ENCODE measurements at regions not wholly inside any gene's neighbourhood (a gene's known extent, or its start where the extent isn't known, plus 50 kb on each side); places are given as distances from the start of the nearest gene placed in this dataset.

DNA sequence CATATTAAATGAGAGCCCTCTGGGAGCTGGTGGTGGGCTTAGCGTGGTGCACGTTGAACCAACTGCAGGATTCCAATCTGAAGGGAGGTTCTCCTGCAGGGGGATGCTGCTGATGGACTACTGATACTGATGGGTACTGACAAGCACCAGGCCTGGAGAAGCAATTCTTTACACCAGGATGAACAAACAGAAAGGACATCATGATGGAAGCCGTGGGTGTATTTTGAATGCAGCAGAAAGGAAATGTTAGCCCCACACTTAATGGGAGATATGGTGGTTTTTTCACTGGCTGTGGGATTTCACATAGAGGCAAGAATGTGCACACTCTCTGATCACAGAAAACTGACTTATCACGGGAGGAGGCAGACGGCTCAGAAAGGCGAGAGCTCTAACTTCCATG is 299.7 kb downstream of the TEX29 start:
- Histone ChIP-seq H3K4me3 (ENCODE audit: low read depth, low read length) (no peak overlapping the region), H3K9ac (ENCODE audit: low read length) (no peak overlapping the region), H3K27me3 (ENCODE audit: control insufficient read depth, insufficient read depth, low read length) (no peaks in the 10 kb centered on the region), H3K4me1 (ENCODE audit: control insufficient read depth, insufficient read depth, low read length) (no peaks in the 10 kb centered on the region), H3K36me3 (ENCODE audit: control insufficient read depth, insufficient read depth, low read length) (no peaks in the 10 kb centered on the region), H3K27ac (ENCODE audit: low read depth, low read length) (no peak overlapping the region), H3K9me3 (ENCODE audit: control insufficient read depth, insufficient read depth, low read depth, low read length) (no peaks in the 10 kb centered on the region)

DNA sequence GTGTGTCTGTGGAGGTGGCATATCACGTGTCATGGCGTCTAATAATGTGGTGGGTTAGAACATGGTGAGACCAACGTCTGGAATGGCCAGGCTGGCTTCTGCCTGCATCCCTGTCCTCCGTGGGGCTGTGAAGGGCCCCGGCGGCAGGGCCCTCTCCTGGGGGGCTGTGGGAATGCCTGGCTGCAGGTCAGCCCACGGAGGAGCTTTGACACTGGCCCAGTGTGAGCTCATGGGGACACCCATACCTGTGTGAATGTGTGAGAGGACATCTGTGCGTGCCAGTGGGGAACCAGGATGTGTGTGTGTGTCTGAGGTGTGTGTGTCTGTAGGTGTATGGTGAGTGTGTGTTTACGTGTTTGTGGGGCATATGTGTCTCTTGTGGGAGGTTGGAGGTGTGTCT is 300.1 kb downstream of the TEX29 start:
- Histone ChIP-seq H3K9ac (ENCODE audit: low read length) (no peak overlapping the region), H3K36me3 (ENCODE audit: control insufficient read depth, insufficient read depth, low read length) (no peaks in the 10 kb centered on the region), H3K9me3 (ENCODE audit: control insufficient read depth, insufficient read depth, low read depth, low read length) (no peaks in the 10 kb centered on the region), H3K4me1 (ENCODE audit: control insufficient read depth, insufficient read depth, low read length) (no peaks in the 10 kb centered on the region), H3K27me3 (ENCODE audit: control insufficient read depth, insufficient read depth, low read length) (no peaks in the 10 kb centered on the region), H3K27ac (ENCODE audit: low read depth, low read length) (no peak overlapping the region), H3K4me3 (ENCODE audit: low read depth, low read length) (no peak overlapping the region)

DNA sequence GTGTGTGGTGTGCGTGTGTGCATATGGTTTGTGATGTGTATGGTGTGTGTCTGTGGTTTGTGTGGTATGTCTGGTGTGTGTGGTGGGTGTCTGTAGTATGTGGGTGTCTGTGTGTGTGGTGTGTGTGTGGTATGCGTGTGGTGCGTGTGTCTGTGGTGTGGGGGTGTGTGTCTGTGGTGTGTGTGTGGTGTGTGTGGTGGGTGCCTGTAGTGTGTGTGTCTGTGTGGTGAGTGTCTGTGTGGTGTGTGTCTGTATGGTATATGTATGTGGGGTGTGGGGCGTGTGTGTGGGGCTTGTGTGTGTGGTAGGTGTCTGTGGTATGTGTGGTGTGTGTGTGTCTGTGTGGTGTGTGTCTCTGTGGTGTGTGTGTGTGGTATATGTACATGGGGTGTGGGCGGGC is 300.7 kb downstream of the TEX29 start:
- H3K4me1 ChIP-seq (ENCODE audit: control insufficient read depth, insufficient read depth, low read length), result no peaks in the 10 kb centered on the region
- no peak overlapping the region for H3K27ac ChIP-seq (ENCODE audit: low read depth, low read length)
- H3K36me3 ChIP-seq (ENCODE audit: control insufficient read depth, insufficient read depth, low read length), result no peaks in the 10 kb centered on the region
- no peak overlapping the region for H3K4me3 ChIP-seq (ENCODE audit: low read depth, low read length)
- no peaks in the 10 kb centered on the region for H3K9me3 ChIP-seq (ENCODE audit: control insufficient read depth, insufficient read depth, low read depth, low read length)
- H3K9ac ChIP-seq (ENCODE audit: low read length), result no peak overlapping the region
- no peaks in the 10 kb centered on the region for H3K27me3 ChIP-seq (ENCODE audit: control insufficient read depth, insufficient read depth, low read length)

DNA sequence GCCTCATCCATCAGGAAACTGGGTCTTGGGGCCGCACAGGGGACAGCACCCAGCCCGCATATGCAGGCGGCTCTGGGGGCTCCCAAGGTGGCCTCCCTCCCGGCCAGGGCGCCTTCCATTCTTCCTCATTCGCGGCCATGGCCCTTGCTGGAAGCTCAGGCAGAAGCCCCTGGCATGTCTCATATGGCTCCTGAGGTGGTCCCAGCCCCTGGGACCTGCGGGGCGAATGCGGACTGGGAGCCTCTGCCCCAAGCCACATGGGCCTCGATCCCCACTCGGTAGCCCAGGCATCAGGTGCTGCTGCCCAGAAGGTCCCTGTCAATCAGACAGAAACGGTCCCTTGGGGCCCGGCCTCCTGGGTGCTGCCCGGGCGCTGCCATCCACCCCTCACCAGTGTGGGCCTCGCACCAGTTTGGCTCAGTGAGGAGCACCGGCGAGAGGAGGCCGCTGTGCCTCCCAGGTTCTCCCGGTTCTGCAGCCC is 301.6 kb downstream of the TEX29 start:
- H3K9ac ChIP-seq (ENCODE audit: low read length), result no peak overlapping the region
- H3K9me3 ChIP-seq (ENCODE audit: control insufficient read depth, insufficient read depth, low read depth, low read length), result no peaks in the 10 kb centered on the region
- no peaks in the 10 kb centered on the region for H3K27me3 ChIP-seq (ENCODE audit: control insufficient read depth, insufficient read depth, low read length)
- H3K27ac ChIP-seq (ENCODE audit: low read depth, low read length), result no peak overlapping the region
- no peak overlapping the region for H3K4me3 ChIP-seq (ENCODE audit: low read depth, low read length)
- H3K36me3 ChIP-seq (ENCODE audit: control insufficient read depth, insufficient read depth, low read length), result no peaks in the 10 kb centered on the region
- H3K4me1 ChIP-seq (ENCODE audit: control insufficient read depth, insufficient read depth, low read length), result no peaks in the 10 kb centered on the region

DNA sequence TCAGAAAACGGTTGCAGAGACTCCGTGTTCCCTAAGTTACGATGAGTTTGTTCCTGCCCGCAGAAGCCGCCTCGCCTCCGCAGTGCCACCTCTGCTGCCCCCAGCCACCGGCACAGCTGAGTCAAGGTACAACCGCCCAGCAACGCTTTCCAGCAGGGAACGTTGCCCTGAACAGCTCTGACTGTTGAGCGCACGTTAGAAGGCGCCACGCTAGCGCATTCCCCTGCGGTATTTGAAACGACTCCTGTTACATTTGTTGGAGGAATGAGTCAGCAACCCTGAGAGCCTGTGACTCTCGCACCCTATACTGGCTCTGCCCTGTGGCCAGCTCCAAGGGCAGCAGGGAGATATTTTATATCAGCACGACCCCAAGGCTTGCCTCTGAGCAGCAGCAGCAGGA is 302.8 kb downstream of the TEX29 start:
- Histone ChIP-seq H3K36me3 (ENCODE audit: control insufficient read depth, insufficient read depth, low read length) (no peaks in the 10 kb centered on the region), H3K4me3 (ENCODE audit: low read depth, low read length) (no peak overlapping the region), H3K4me1 (ENCODE audit: control insufficient read depth, insufficient read depth, low read length) (no peaks in the 10 kb centered on the region), H3K27ac (ENCODE audit: low read depth, low read length) (no peak overlapping the region), H3K27me3 (ENCODE audit: control insufficient read depth, insufficient read depth, low read length) (no peaks in the 10 kb centered on the region), H3K9ac (ENCODE audit: low read length) (no peak overlapping the region), H3K9me3 (ENCODE audit: control insufficient read depth, insufficient read depth, low read depth, low read length) (no peaks in the 10 kb centered on the region)

DNA sequence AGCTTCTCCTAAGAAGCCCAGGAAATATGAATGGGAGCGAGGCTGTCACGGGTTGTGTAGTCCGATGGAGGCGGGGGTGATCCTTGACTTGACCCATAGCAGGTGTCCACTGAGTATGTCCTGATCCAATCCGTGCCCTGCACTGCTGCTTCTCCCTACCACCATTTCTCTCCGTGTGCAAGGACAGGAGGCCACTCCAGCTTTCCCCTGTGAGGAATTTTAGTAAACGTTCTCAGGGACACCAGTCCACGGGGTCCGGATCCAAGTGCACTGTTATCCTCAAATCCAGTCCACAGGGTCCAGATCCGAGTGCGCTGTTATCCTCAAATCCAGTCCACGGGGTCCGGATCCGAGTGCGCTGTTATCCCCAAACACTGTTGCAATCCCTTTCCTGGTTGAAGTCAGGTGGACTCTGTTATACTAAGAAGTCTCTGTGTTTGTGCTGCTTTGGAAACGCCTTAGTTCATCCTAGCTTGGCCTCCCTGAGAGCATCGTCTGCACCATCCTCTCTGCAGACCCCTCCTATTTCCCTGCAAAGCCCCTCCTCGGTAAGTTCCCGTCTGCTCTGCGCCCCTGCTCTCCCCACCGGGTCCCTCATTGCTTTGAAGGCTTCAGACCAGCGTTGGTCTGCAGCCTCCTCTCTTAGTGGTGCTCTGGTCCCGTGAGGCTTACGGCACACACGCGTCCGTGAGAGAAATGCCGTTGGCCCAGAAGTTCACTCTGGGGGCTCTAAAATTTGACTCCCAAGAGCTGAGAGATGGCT is 303.5 kb downstream of the TEX29 start:
- Histone ChIP-seq H3K27ac (ENCODE audit: low read depth, low read length) (no peak overlapping the region), H3K4me3 (ENCODE audit: low read depth, low read length) (no peak overlapping the region), H3K9ac (ENCODE audit: low read length) (no peak overlapping the region), H3K9me3 (ENCODE audit: control insufficient read depth, insufficient read depth, low read depth, low read length) (no peaks in the 10 kb centered on the region), H3K4me1 (ENCODE audit: control insufficient read depth, insufficient read depth, low read length) (no peaks in the 10 kb centered on the region), H3K27me3 (ENCODE audit: control insufficient read depth, insufficient read depth, low read length) (no peaks in the 10 kb centered on the region), H3K36me3 (ENCODE audit: control insufficient read depth, insufficient read depth, low read length) (no peaks in the 10 kb centered on the region)

DNA sequence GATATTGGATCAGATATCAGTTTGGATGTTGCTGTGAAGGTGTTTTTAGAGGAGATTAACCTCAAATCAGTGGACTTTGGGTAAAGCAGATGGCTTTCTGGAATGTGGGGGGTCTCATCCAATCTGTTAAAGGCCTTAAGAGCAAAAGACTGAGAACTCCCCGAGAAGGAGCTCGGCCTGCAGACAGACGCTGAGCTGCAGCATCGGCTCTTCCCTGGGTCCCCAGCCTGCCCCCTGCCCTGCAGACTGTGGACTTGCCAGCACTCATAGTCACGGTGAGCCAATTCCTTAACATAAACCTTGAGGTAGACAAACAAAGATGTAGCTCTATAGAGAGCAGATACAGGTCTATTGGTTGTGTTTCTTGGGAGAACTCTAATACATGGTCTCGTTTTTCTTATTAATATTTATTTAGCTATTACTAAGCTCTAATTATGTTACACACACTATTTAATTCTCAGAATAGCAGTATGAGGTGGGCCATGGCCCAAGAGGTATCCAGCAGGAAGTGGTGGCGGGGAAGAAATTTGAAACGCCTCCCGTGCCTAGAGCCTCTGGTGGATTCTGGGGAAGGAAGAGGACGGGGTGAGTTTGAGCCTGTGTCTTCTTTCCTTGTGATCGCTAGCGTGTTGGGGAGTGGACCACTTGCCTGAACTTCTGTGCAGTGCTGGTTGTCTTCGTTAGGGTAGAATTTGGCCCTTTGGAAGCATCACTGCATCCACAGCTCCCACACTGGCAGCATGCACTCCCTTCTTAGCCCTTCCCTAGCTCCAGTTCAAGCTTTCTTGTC is 305.3 kb downstream of the TEX29 start:
- Histone ChIP-seq H3K27ac (ENCODE audit: low read depth, low read length) (no peak overlapping the region), H3K36me3 (ENCODE audit: control insufficient read depth, insufficient read depth, low read length) (no peaks in the 10 kb centered on the region), H3K27me3 (ENCODE audit: control insufficient read depth, insufficient read depth, low read length) (no peaks in the 10 kb centered on the region), H3K4me1 (ENCODE audit: control insufficient read depth, insufficient read depth, low read length) (no peaks in the 10 kb centered on the region), H3K9me3 (ENCODE audit: control insufficient read depth, insufficient read depth, low read depth, low read length) (no peaks in the 10 kb centered on the region), H3K9ac (ENCODE audit: low read length) (no peak overlapping the region), H3K4me3 (ENCODE audit: low read depth, low read length) (no peak overlapping the region)

DNA sequence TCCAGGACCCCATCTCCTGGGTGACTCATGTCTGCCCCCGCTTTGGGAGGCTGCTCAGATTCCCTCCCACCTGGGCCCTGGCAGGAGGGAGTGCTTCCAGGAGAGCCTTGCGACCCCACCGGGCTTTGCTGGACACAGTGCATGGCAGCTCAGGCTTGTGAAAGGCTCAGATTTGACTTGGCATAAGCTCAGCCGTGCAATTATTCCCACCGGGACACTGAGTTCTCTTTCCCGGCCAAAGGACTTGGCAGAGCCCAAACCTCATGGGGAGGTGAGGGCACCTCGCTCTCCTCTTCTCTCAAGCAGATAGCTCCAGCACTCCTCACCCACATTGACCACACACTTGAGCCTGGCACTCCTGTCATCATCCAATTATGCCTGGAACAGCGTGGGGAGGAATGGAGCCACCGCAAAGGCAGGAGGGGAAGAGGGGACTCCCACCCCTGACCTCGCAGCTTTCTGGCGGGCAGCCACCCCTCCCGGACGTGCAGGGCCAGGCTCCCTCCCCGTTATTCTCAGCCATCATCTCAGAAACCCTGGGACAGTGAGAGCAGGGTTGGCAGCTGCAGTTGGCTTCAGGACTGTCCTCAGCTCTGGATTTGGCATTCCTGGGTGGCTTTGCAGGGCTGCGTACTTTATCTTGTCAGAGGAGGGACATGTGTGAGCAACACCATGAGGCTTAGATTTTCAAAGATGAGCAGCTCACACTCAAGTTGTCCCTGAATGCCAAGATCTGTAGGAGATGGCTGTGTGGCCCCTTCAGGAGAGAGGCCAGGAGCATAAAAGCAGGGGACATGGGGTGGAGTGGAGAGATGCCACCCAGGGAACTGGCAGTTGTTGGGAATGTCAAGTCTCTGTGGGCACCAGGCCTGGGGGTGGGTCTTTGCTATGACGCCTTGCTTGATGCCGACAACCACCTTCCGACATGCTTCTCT is 306.2 kb downstream of the TEX29 start:
- Histone ChIP-seq H3K4me1 (ENCODE audit: control insufficient read depth, insufficient read depth, low read length) (no peaks in the 10 kb centered on the region), H3K9me3 (ENCODE audit: control insufficient read depth, insufficient read depth, low read depth, low read length) (no peaks in the 10 kb centered on the region), H3K9ac (ENCODE audit: low read length) (no peak overlapping the region), H3K4me3 (ENCODE audit: low read depth, low read length) (no peak overlapping the region), H3K36me3 (ENCODE audit: control insufficient read depth, insufficient read depth, low read length) (no peaks in the 10 kb centered on the region), H3K27me3 (ENCODE audit: control insufficient read depth, insufficient read depth, low read length) (no peaks in the 10 kb centered on the region), H3K27ac (ENCODE audit: low read depth, low read length) (no peak overlapping the region)

DNA sequence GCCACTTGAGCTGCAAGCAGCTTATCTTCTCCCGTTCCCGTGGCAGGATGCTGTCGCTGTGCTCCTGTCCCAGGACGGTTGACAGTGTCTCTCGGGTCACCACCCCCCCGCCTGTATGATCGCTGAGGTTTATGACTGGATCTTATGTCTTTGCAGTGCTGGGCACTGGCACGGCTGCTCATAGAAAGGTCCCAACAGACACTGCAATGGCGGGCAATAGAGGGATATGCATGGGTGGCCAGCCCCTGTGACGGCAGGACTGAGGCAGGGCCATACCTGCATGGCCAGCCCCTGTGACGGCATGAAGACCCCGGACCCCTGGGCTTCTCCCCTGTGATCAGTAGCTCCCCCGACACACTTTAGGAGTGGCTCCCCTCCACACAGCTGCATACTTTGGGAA is 307.2 kb downstream of the TEX29 start:
- no peak overlapping the region for H3K9ac ChIP-seq (ENCODE audit: low read length)
- H3K27me3 ChIP-seq (ENCODE audit: control insufficient read depth, insufficient read depth, low read length), result no peaks in the 10 kb centered on the region
- H3K4me3 ChIP-seq (ENCODE audit: low read depth, low read length), result no peak overlapping the region
- no peaks in the 10 kb centered on the region for H3K36me3 ChIP-seq (ENCODE audit: control insufficient read depth, insufficient read depth, low read length)
- peaks cover 2% of the 10 kb centered on the region for H3K4me1 ChIP-seq (ENCODE audit: control insufficient read depth, insufficient read depth, low read length)
- H3K27ac ChIP-seq (ENCODE audit: low read depth, low read length), result no peak overlapping the region
- no peaks in the 10 kb centered on the region for H3K9me3 ChIP-seq (ENCODE audit: control insufficient read depth, insufficient read depth, low read depth, low read length)

DNA sequence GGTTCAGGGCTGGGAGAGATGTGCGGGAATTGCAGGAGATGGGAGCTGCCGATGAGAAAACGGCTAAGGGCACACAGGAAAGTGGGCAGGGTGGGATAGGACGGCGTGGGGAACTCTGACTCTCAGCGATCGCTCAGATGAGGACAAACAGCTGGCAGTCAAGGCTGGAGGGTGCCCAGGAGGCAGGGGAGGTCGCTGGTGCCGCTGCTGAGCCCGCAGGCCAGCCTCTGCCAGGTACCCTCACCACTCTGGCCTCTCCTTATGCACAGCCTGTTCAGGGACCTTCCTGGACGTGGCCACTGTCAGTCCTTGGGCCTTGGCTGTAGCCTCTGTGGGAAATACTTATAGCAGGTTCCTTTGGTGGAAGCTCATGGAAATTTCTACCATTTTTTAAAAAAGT is 308.6 kb downstream of the TEX29 start:
- Histone ChIP-seq H3K9ac (ENCODE audit: low read length) (no peak overlapping the region), H3K27me3 (ENCODE audit: control insufficient read depth, insufficient read depth, low read length) (no peaks in the 10 kb centered on the region), H3K27ac (ENCODE audit: low read depth, low read length) (no peak overlapping the region), H3K9me3 (ENCODE audit: control insufficient read depth, insufficient read depth, low read depth, low read length) (no peaks in the 10 kb centered on the region), H3K4me3 (ENCODE audit: low read depth, low read length) (no peak overlapping the region), H3K36me3 (ENCODE audit: control insufficient read depth, insufficient read depth, low read length) (no peaks in the 10 kb centered on the region), H3K4me1 (ENCODE audit: control insufficient read depth, insufficient read depth, low read length) (peaks cover 16% of the 10 kb centered on the region)
